ENCODE measurements at regions not wholly inside any gene's neighbourhood (a gene's known extent, or its start where the extent isn't known, plus 50 kb on each side); places are given as distances from the start of the nearest gene placed in this dataset.

- no peak for TF ChIP-seq POLR2AphosphoS5 (IDR thresholded peaks at IDR 0.05)
- TF ChIP-seq POLR2A (IDR thresholded peaks at IDR 0.05) = no peak
- TF ChIP-seq, protein P1, sequence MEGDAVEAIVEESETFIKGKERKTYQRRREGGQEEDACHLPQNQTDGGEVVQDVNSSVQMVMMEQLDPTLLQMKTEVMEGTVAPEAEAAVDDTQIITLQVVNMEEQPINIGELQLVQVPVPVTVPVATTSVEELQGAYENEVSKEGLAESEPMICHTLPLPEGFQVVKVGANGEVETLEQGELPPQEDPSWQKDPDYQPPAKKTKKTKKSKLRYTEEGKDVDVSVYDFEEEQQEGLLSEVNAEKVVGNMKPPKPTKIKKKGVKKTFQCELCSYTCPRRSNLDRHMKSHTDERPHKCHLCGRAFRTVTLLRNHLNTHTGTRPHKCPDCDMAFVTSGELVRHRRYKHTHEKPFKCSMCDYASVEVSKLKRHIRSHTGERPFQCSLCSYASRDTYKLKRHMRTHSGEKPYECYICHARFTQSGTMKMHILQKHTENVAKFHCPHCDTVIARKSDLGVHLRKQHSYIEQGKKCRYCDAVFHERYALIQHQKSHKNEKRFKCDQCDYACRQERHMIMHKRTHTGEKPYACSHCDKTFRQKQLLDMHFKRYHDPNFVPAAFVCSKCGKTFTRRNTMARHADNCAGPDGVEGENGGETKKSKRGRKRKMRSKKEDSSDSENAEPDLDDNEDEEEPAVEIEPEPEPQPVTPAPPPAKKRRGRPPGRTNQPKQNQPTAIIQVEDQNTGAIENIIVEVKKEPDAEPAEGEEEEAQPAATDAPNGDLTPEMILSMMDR (IDR thresholded peaks at IDR 0.05) = no peak
These were observed 296.9 kb downstream of the KCNJ3 start for GRCh38 chr2:154995361-154995760.

Data from gastroesophageal sphincter (tissue), 3 donors.